Daoy (cell line): ENCODE measurements at regions not wholly inside any gene's neighbourhood (a gene's known extent, or its start where the extent isn't known, plus 50 kb on each side); places are given as distances from the start of the nearest gene placed in this dataset.
"Not testable (repeated sequence)": the region's sequence is repeated elsewhere in the genome, so short reads cannot be mapped to it uniquely, and the experiment has no call there.

Source experiments
- DNase-seq: peaks from one replicate; pipeline ENCODE4 v3.0.0-alpha.2; 2015; ENCODE audit warnings: low read depth

GRCh38 chr12:19666070-19666469, 226.8 kb downstream of the AEBP2 start:
- DNase-seq, result no peak

GRCh38 chr12:19669793-19670192, 230.5 kb downstream of the AEBP2 start:
- DNase-seq, result no peak

GRCh38 chr12:19671695-19672094, 232.4 kb downstream of the AEBP2 start:
- no peak for DNase-seq

- DNase-seq, result no peak
These were observed 235.1 kb downstream of the AEBP2 start for GRCh38 chr12:19674437-19674836.

- no peak for DNase-seq
These were observed 236.1 kb downstream of the AEBP2 start for GRCh38 chr12:19675361-19675760.

- DNase-seq, result not testable (repeated sequence)
These were observed 239.2 kb downstream of the AEBP2 start for GRCh38 chr12:19678501-19678900.

- no peak for DNase-seq
These were observed 241.7 kb downstream of the AEBP2 start for GRCh38 chr12:19681007-19681406.

- DNase-seq, result peak; percentile 28
These were observed 244.1 kb downstream of the AEBP2 start for GRCh38 chr12:19683178-19683927.

GRCh38 chr12:19687371-19687770, 248.1 kb downstream of the AEBP2 start:
- no peak for DNase-seq

GRCh38 chr12:19688532-19688931, 249.2 kb downstream of the AEBP2 start:
- no peak for DNase-seq

- no peak for DNase-seq
These were observed 249.9 kb downstream of the AEBP2 start for GRCh38 chr12:19689226-19689625.

- no peak for DNase-seq
These were observed 250.6 kb downstream of the AEBP2 start for GRCh38 chr12:19689801-19690472.

GRCh38 chr12:19692091-19692490, 252.8 kb downstream of the AEBP2 start:
- DNase-seq, result no peak

GRCh38 chr12:19692566-19692965, 253.3 kb downstream of the AEBP2 start:
- DNase-seq, result no peak

GRCh38 chr12:19694627-19695026, 255.3 kb downstream of the AEBP2 start:
- DNase-seq, result no peak

- DNase-seq, result no peak
These were observed 256.2 kb downstream of the AEBP2 start for GRCh38 chr12:19695244-19696098.

GRCh38 chr12:19700969-19701368, 261.7 kb downstream of the AEBP2 start:
- DNase-seq, result no peak

GRCh38 chr12:19704966-19705365, 265.7 kb downstream of the AEBP2 start:
- no peak for DNase-seq

GRCh38 chr12:19706936-19707335, 267.6 kb downstream of the AEBP2 start:
- DNase-seq, result no peak

GRCh38 chr12:19707948-19708409, 268.7 kb downstream of the AEBP2 start:
- no peak for DNase-seq

- no peak for DNase-seq
These were observed 270.6 kb downstream of the AEBP2 start for GRCh38 chr12:19709889-19710288.
